Stimulated activated CD8-positive, alpha-beta memory T cell treated with anti-CD3 and anti-CD28 coated beads, Interleukin-7, amount 100 ng/mL, for 4 hours (primary cell): ENCODE measurements at regions not wholly inside any gene's neighbourhood (a gene's known extent, or its start where the extent isn't known, plus 50 kb on each side); places are given as distances from the start of the nearest gene placed in this dataset.

ENCODE experiments used
- DNase-seq, 2 donors: peaks; one replicate each; pipeline ENCODE4 v3.0.0-alpha.2; 2020; ENCODE audit warnings: low read depth in 2 of 2

DNA sequence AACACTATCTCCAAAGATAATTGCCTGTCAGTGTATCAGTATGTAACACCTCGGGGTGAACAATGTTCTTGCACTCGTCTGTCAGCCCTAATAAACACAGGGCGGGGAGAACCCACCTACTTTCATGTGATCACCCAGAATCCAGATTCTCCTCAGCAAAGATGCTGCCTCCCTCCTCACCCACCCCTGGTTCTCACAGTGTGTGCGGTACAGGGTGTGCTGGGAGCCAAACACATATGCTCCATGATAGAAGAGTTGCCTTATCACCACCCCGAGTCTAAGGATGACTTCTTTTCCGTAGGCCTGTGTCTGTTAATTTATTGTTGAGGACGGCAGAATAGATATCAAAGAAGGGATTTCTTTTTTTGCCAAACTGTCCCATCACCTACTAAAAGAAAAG is 206.1 kb downstream of the TLE3 start:
- DNase-seq: no peak

DNA sequence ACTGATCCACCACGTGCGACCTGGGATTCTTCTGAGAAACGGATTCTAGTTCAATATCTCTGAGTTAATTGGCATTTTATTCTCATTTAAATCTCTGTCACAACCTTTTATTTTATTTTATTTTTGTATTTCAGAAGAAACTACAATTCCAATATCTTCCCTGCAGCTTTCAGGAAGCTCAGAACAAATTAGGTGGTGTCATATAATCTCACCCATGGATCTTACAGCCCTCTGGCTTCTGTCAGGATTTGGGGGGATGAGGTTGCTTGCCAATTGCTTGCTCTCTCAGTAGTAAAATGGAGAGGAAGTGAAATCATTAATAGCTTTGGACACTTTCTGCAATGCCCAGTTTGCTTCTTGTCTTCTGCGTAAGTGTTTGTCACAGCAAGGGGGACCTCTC is 205.4 kb downstream of the TLE3 start:
- DNase-seq: no peak

GRCh38 chr15:69893086-69893485 is 204.6 kb downstream of the TLE3 start:
- DNase-seq: no peak

- no peak for DNase-seq
These were observed 203.9 kb downstream of the TLE3 start for GRCh38 chr15:69893863-69894262.

DNA sequence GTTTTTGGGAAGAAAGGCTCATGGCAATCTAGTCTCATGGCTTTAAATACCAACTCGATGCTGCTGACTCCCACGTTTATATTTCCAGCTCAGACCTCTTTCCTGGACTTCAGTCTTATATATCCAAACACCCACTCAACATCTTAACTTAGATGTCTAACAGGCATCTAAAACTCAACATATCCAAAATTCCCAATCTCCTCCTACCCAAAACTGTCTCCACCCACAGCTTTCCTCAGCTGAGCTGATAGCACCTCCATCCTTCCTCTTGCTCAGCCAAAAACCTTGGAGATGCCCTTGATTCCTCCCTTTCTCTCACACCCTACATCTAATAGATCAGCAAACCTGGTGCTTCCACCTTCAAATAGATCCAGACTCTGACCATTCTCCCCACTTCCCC is 202.5 kb downstream of the TLE3 start:
- DNase-seq: no peak

GRCh38 chr15:69896606-69897005 is 201.1 kb downstream of the TLE3 start:
- no peak for DNase-seq

DNA sequence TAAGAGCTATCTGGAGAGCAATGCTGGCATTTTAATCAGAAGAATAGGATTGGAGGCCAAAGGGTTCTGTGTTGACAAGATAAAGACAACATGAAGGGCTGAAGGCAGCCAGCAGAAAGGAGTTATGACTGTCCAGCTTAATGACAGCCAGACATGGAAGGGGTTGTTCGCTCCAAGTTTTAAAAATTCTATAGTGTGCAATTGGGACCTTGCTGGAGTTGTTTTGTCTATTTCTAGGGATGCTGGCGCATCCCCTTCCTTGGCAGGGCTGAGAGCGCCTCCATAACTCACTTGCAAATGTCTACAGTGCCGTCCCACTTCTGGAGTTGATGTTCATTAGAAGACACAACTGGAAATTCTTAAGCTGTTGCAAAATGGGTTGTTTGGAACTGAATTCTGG is 200.7 kb downstream of the TLE3 start:
- DNase-seq: no peak

DNA sequence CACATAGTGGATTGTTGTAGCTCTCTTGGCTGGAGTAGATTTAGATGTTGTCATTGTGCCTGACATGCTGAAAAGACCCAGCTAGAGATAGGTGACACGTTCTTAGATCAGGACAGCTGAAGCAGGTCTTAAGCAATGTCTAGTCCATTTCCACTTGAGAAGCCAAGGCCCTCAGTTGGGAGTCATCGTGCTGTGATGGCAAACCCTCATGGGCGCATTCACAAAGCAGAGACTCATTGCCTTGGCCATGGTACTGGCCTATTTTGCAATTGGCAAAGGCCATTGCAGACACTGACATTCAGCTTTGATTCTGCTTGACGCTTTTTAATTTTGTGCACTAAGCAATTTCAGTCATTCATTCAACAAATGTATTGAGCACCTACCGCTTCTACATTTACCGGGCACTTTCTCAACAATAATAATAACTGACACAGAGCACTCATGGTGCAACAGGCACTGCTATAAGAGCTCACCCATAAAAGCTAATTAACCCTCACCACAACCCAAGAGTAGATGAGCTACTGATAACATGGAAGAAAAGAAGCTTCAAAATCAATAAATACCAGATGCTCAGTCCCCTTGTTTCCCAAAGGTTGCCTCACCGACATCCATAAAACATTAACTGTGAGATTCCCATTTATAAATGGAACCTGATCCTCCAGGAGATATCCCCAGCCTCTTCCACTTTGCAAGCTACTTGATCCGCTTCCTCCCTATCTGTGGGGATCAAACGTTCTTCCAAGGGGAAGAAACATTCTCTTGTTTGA is 200.1 kb downstream of the TLE3 start:
- DNase-seq: no peak

DNA sequence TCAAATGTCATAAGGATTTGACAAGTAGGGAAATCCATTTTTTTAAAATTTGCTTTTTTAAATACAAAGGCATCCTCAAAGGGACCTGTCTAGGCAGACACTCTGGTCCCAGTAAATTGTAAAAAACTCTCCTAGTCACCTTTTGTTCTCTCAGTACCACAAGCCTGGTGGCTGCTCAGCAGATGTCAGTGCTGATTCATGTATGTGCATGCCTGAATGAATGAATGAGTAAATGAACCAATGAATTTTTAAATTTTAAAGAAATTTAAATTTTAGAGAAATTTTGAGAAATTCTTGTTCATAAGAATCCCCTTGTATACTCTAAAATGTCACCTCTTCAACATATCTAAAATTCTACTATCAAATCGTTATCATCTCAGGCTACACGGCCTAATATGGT is 199.5 kb downstream of the TLE3 start:
- no peak for DNase-seq

DNA sequence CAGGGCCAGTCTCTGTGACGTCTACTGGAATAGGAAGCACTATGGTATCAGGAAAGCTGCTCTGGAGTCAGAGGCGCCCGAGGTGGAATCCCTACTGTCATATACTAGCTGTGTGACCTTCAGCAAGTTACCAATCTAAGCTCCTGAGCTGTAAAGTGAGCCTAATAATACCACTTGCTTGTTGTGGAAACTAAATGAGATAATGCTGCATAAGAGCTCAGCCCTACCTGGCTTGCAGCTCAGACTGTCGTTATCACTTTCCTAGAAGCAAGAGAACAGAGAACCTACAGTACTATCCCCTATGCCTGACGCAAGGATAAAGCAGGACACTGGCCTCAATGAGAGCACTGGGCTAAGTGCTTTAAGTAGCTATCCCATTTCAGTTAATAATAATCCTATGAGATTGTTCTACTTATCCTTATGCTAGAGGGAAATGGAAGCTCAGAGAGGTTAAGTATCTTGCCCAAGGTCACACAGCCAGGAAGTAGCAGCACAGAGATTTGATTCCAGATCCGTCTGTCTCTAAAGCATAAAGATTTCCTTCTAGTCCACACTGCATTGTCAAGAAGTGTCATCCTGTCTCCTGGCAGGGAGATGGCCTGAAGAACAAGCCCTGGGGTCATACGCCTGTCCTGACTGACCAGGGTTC is 195.2 kb downstream of the TLE3 start:
- DNase-seq: no peak

GRCh38 chr15:69903470-69904469 is 193.9 kb downstream of the TLE3 start:
- no peak for DNase-seq

GRCh38 chr15:69906256-69907185 is 191.2 kb downstream of the TLE3 start:
- DNase-seq: no peak

DNA sequence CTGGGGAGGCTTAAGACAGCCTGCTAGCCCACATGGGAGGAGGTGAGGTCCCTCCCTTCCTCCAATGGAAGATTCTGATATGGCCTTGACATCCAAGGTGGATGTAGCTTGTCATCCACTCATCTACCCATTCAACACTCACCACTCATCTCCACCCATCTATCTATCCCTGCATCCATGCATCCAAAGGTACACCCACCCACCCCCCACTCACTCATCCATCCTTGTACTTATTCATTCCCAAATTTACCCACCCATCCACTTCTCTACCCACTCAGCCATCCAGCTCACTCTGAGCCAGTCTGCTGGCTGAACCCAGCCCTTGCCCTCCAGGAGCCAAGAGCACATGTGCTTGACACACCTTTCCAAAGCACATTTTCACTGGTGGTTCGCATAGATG is 189.7 kb downstream of the TLE3 start:
- no peak for DNase-seq

- no peak for DNase-seq
These were observed 188.9 kb downstream of the TLE3 start for GRCh38 chr15:69908590-69909420.

GRCh38 chr15:69909719-69910444 is 187.8 kb downstream of the TLE3 start:
- DNase-seq: no peak

- no peak for DNase-seq
These were observed 187.2 kb downstream of the TLE3 start for GRCh38 chr15:69910514-69910913.

- no peak for DNase-seq
These were observed 185.6 kb downstream of the TLE3 start for GRCh38 chr15:69912116-69912515.

DNA sequence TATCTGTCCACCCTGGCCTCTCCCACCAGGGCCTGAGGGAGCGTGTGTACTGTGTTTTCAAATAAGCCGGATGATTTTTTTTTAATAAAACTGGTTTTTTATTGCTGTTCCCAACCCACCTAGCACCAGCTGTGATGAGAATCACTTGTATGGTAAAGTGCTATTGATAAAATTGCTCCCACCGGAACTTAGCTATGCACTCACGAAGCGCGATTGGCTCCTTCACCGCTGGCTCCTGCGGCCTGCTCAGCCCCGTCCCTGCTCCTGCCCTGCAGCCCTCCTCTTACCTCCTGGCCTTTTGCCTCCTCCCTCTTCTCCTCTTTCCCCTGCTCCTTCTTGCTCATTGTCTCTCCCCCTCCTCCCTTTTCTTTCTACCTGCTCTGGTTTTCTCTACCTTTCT is 183.7 kb downstream of the TLE3 start:
- DNase-seq: no peak

- DNase-seq: no peak
These were observed 182.8 kb downstream of the TLE3 start for GRCh38 chr15:69914960-69915359.
